GM12872 (cell line): ENCODE measurements at regions not wholly inside any gene's neighbourhood (a gene's known extent, or its start where the extent isn't known, plus 50 kb on each side); places are given as distances from the start of the nearest gene placed in this dataset.

Source experiments
- TF ChIP-seq, protein P1 (sequence below): IDR thresholded peaks from 3 replicates; pipeline ENCODE4 v1.5.1; 2011; ENCODE audit warnings: low read depth, mild to moderate bottlenecking, low read length, moderate library complexity; ENCODE audit not compliant: insufficient read depth

DNA sequence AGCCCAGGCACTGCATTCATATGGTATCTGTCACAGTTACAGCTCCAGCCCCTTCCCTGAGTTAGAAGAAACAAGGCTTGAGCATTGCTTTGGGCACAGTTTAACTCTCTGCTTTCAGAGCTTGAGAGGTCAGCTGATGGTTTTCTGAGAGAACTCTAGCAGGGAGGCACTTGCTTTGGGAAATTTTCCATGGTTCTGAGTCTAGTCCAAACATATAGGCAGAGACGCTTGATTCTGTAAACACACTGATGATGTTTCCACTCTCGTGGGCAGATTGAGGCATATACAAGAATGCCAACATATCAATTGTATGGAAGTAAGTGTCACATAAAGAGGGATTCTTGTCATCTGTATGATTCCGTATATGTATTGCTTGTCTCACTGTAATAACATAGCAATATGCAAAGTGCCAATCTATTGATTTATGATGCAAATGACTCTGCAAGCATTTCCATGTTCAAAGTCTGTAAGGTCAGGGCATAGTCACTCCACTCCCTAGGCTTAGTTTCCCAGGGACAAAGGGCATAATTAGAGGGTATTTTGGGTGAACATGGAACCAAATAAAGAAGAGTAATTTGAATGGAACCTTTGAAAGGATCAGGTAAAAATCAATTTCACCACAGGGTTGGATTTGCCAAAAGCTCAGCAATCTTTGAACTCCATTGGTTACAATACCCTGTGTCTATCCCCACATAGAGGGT lies 239.0 kb downstream of the INHBA start:
- TF ChIP-seq, protein P1, sequence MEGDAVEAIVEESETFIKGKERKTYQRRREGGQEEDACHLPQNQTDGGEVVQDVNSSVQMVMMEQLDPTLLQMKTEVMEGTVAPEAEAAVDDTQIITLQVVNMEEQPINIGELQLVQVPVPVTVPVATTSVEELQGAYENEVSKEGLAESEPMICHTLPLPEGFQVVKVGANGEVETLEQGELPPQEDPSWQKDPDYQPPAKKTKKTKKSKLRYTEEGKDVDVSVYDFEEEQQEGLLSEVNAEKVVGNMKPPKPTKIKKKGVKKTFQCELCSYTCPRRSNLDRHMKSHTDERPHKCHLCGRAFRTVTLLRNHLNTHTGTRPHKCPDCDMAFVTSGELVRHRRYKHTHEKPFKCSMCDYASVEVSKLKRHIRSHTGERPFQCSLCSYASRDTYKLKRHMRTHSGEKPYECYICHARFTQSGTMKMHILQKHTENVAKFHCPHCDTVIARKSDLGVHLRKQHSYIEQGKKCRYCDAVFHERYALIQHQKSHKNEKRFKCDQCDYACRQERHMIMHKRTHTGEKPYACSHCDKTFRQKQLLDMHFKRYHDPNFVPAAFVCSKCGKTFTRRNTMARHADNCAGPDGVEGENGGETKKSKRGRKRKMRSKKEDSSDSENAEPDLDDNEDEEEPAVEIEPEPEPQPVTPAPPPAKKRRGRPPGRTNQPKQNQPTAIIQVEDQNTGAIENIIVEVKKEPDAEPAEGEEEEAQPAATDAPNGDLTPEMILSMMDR = no peak

DNA sequence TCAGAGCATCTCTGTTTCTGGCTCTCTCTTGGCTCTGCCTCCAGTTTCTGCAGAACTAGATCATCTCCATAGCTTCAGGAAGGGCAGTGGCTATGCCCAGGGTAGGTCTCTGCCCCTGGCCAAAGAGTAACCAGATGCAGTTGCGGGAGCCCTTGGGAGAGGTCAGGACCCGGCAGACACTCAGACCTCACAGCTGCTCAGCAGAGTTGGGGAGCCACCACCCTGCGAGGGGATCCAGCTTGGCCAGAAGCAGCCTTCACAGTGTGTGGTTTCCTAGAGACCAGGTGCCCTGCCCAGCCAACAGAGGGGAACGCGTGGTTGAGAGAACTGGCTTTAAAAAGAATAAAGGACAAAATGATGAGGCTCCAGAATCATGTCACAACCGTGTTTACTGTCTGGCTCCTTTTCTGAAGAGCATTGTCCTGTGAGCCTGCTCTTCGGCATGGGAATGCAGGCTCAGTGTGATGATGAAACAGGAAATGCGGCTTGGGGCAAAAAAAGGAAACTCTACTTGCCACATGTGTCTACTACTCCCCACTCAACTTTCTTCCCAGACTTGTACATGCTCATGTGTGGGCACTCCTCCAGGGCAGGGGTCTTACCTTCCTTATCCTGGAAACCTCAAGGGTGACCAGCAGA lies 243.1 kb downstream of the INHBA start:
- TF ChIP-seq, protein P1 = no peak

DNA sequence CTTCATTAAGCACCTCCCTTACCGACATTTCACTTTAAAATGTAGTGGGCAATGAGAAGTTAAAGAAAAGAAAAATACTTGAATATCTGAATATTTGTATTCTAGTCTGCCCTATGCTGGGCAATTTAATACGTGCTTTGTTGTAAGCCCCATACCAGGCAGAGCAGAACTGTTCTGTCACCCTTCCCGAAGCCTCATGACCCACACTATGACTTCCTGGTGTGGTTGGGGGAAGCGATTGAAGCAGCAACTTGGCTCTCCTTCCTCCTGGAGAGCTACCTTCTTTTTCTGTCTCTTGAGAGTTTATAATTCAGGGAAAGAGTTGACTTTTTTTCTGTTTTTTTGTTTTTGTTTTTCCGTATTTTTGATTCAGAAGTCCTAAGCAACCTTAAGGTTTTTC lies 243.7 kb downstream of the INHBA start:
- TF ChIP-seq, protein P1 = no peak

DNA sequence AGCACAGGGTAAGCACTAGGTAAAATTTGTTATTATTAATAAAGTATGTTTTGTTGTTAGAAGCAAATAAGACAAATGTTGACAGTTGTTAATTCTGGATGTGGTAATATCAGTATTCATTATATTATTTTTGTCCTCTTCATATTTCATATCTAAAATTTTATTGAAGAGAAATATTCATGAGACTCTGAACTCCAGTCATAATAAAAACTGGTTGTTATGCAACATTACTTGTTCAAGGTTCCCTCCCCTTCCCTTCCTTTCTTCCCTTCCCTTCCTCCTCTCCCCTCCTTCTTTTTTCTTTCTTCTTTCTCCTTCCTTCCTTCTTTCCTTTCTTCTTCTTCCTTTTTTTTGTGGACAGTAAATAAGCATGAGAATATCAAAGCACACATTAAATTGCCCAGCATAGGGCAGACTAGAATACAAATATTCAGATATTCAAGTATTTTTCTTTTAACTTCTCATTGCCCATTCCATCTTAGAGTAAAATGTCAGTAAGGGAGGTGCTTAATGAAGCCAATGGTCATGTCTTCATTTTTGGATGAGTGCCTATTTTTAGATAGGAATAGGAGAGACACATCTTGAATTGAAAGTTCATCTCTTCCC lies 245.0 kb downstream of the INHBA start:
- TF ChIP-seq, protein P1 = no peak

DNA sequence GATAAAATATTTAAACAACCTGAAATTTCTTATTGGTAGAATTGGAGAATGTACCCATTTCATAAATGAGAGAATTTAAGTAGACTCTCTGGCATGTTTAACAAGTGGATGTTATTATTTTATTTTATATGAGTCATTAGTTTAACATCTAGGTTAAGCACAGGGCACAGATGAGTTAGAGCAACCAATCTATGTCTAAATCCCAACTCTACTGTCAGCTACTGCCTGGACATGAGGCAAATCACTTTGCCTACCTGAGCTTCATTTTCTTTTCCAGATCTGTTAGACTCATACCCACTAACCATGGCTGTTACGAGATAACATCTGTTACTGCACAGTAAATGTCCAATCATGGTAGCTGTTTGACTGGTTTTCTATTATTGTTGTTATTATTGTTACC lies 251.1 kb downstream of the INHBA start:
- TF ChIP-seq, protein P1 = no peak

DNA sequence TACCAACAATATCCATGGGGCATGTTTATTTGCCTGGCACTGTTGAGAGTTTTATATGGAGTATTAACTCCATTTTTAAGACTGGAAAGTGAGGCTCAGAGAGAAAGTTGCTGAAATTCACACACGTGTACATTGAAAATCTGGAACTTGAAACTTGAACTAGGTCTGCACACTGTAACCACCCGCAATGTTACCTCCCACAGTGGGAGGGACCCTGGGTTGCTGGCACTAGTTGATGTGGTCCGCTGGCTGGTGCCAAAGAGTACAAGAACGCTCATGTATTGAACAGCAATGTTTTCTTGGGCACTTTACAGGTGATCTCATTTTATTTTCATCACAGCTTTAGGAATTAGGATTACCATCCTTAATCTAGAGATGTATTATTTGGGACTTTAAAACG lies 253.2 kb downstream of the INHBA start:
- TF ChIP-seq, protein P1 = no peak

DNA sequence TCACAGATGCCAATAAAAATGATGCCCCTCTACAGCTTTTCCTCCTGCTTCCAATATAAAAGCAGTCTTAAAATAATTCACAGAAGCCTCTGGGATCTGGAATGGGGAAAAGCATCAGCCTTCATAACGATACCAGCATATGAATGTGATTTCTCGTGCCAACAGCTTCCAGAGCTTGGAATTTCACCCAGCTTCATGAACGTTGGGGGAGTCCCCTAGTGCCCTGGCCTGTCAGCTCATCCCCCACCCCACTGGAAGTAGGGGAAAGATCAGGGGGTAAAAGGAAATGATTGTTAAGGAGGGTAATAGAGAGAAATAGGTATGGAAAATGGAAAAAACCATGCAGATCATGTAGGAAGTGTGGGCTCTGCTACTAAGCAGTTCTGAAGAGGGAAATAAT lies 253.6 kb downstream of the INHBA start:
- TF ChIP-seq, protein P1 = no peak
